ENCODE measurements at regions not wholly inside any gene's neighbourhood (a gene's known extent, or its start where the extent isn't known, plus 50 kb on each side); places are given as distances from the start of the nearest gene placed in this dataset.

DNA sequence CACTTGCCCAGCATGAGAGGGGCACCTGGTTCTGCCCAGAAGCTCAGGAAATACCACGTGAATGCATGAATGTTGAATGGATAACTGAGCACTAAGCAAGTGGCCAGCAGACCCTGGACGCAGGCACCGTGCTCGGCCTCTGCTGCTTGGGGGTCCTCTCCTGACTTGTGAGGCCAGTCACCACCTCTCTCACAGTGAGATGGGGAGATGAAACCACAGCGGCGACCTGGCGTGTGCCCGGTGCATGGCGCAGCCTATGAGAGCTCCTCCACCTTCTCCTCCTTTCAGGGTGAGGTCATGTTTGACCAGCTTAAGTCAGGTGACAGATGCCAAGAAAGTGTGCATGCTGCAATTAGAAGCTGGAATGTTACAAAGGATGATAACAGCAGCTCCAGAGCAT is 75.5 kb downstream of the HMX1 start:
- no peak for DNase-seq (ENCODE audit: low spot score)
- in situ Hi-C loops (cut with HindIII; ENCODE audit: low sequenced_read_pairs), result no loop called here

DNA sequence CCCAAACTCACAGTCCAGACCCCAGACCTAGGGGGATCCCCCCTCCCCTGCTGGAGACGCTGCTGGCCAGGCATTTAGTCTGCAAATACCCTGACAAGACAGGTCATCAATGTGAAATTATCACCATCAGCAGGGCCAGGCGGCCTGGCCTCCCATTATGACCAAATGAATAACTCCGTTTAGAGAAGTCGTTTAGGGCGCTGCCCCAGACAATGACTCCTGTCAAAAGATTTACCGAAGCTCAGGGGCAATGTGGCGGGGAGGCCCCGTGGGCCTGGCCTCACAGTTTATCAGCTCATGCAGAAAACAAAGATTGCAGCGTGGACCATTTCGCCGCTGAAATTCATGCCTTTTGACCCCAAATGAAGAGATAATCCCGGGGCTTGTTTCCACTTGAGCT is 76.5 kb downstream of the HMX1 start:
- in situ Hi-C loops (cut with HindIII; ENCODE audit: low sequenced_read_pairs), result no loop called here
- DNase-seq (ENCODE audit: low spot score), result no peak

GRCh38 chr4:8794491-8794890 is 77.1 kb downstream of the HMX1 start:
- DNase-seq (ENCODE audit: low spot score), result no peak
- in situ Hi-C loops (cut with HindIII; ENCODE audit: low sequenced_read_pairs), result no loop called here

DNA sequence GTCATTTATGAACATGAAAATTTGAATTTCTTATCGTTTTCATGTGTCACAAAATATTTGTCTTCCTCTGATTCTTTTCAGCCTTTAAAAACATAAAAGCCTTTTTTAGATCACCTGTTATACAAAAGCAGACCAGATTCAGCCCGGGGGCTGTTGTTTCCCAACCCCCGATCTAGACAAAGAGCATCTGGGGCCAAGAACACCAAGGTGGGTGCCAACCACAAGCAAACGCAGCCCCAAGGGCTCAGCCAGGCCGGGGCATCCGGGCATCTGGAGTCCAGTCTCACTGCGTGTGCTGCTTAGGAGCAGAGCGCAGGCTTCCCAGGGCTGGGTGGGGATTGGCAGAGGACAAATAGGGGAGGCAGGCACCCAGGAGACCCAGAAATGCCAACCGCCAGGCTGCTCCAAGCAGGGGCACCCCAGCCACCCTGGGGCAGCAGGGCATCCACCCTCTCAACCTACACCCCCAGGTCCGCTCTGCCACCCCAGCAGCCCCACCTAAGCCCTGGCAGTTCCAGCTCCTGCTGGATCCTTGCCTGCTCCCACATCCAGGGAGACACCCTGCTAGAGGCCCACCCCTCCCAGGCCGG is 78.0 kb downstream of the HMX1 start:
- no peak for DNase-seq (ENCODE audit: low spot score)
- in situ Hi-C loops (cut with HindIII; ENCODE audit: low sequenced_read_pairs), result no loop called here

DNA sequence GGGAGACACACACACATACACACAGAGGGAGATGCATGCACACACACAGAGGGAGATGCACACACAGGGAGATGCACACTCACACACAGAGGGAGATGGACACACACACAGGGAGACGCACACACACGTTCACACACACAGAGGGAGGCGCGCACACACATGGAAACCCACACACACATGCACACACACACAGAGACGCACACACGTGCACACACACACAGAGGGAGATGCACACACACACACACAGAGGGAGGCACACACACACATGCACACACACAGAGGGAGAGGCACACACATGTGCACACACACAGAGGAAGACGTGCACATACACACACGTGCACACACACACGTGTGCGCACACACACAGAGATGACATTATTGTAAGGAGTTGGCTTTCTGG is 79.1 kb downstream of the HMX1 start:
- DNase-seq (ENCODE audit: low spot score), result no peak
- in situ Hi-C loops (cut with HindIII; ENCODE audit: low sequenced_read_pairs), result no loop called here

DNA sequence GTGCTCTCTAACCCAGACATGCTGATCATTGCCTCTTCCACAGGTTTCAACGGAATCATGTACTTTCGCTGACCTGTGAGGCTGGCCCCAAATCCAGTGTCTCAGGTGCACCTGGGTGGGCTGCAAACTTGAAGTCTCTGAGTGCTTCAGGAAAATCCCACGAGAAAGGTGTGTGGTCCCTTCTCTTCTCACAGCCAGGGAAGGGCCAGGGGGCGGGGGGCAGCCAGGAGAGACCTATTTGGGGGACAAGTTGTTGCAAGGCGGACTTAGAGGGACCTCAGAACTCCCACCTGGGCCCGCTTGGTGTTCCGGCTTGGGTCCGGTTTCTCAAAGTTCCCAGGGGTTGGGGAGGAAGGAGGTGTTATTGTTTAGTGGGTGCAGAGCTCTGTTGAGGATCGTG is 80.0 kb downstream of the HMX1 start:
- in situ Hi-C loops (cut with HindIII; ENCODE audit: low sequenced_read_pairs), result no loop called here
- DNase-seq (ENCODE audit: low spot score), result no peak

DNA sequence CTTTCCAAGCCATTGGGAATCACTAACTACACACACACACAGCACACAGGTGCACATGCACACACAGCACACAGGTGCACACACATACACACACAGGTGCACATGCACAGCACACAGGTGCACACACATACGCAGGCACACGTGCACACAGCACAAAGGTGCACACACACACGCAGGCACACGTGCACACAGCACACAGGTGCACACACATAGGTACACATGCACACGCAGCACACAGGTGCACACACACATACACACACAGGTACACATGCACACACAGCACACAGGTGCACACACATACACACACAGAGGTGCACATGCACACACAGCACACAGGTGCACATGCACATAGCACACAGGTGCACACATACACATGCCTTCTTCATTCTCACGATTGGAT is 80.9 kb downstream of the HMX1 start:
- in situ Hi-C loops (cut with HindIII; ENCODE audit: low sequenced_read_pairs), result no loop called here
- DNase-seq (ENCODE audit: low spot score), result no peak

GRCh38 chr4:8788174-8788573 is 83.5 kb downstream of the HMX1 start:
- no peak for DNase-seq (ENCODE audit: low spot score)
- in situ Hi-C loops (cut with HindIII; ENCODE audit: low sequenced_read_pairs), result no loop called here

DNA sequence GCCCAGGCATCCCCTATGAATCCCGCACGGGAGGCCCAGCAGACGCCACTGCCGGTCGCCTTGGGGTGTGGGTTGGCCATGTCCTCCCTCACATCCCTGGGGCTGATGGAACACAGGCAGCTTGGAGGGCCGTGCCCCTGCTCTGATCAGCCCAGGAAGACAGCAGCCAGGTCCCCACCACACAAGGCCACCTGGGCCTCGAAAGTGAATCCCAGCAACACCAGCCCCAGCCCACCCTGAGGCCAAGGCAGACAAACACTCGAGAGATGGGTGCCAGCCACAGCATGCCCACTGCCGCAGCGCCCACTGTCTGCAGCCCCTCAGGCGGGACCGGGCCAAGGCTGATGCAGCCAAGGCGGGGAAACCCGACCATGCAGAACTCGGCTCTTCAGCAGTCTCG is 85.5 kb downstream of the HMX1 start:
- in situ Hi-C loops (cut with HindIII; ENCODE audit: low sequenced_read_pairs), result no loop called here
- no peak for DNase-seq (ENCODE audit: low spot score)

DNA sequence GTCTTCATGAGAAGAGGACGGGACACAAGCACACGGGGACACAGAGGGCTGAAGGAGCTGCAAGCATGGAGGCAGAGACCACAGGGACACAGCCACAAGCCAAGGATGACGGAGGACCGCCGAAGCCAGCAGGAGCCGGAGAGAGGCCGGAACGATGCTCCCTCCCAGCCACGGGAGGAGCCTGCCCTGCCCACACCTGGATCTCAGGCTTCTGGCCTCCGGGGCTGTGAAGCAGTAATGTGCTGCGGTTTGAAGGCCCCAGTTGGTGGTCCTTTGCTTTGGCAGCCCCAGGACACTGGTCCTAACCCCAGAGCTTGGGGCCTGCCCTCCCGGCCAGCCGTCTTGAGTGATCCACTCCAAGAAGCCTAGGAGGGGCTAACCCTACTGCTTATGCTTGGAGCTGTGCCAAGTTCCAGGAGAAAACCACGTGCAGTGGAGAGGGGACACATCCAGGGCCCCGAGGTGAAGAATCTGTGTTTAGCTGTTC is 85.9 kb downstream of the HMX1 start:
- DNase-seq (ENCODE audit: low spot score), result no peak
- in situ Hi-C loops (cut with HindIII; ENCODE audit: low sequenced_read_pairs), result no loop called here

DNA sequence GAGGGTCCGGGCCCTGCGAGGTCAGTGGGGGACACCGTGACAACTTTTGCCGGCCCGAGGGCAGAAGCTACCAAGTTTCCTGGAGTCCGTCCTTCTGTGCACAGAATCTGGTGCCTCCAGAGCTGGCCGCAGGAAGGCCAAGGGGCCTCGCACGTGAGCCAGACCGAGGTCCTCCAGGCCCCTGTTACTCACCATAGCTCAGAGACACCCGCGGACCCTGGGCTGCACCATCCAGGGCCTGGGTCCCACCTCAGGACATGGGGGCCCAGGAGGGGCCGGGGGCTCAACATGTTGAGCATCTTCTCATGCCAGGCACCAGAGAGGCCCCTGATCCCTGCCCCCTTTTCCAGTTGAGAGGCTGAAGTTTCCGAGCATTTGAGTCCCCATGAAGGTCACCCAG is 87.9 kb downstream of the HMX1 start:
- no peak for DNase-seq (ENCODE audit: low spot score)
- in situ Hi-C loops (cut with HindIII; ENCODE audit: low sequenced_read_pairs), result no loop called here

GRCh38 chr4:8782135-8782534 is 89.5 kb downstream of the HMX1 start:
- in situ Hi-C loops (cut with HindIII; ENCODE audit: low sequenced_read_pairs), result no loop called here
- no peak for DNase-seq (ENCODE audit: low spot score)

DNA sequence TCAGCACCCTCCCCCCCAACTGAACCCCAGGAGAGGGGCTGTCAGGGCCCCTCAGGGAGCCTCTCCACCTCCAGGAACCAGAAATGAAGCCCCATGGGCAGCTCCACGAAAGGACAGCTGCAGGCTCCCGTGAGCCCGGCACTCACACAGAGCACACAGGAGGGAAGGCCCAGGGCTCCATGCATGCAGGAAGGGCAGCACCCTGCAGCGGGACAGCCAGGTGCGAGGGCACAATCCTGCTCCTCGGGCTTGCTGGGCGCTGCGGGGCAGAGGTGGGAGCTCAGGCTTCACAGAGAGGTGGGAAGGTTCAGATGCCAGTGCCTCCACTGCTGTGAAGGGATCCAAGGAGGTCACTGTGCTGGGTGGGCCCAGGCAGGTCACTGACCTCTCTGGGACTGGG is 90.0 kb downstream of the HMX1 start:
- in situ Hi-C loops (cut with HindIII; ENCODE audit: low sequenced_read_pairs), result no loop called here
- no peak for DNase-seq (ENCODE audit: low spot score)

DNA sequence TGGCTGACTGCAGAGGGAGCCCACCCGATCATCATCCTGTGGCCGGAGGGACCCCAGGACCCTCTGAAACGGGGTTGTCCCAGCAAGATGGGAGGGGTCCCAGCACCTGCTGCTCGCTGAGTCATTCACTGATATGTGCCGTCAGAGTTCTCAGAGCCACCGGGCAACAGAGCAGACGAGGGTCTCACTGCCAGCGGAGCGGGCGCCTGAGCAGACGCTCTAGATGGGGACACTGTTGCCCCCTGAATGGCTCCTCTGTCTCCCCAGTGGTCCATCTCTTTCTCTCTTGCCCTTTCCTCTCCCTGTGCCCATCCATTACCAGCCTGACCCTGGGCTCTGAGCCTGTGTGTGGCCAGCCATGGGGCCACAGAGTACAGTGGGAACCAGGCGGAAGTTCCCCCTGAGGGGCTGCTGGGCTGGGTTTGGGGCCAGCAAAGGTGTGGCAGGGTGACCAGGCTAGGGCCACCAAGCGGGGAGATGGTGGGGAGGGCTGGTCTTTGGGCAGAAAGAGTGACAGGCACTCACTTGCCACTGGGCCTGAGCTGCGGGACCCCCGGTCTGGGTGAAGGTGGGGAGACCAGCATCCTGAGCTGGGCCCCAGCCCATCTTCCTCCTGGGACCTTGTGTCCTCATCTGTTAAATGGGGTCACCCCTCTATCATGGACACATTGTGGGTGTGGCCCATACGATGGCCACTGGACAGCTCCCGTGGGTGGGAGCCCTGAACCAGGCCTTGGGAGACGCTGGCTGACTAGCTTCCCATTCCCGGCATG is 90.9 kb downstream of the HMX1 start:
- no peak for DNase-seq (ENCODE audit: low spot score)
- in situ Hi-C loops (cut with HindIII; ENCODE audit: low sequenced_read_pairs), result no loop called here

GRCh38 chr4:8780086-8780485 is 91.6 kb downstream of the HMX1 start:
- in situ Hi-C loops (cut with HindIII; ENCODE audit: low sequenced_read_pairs), result no loop called here
- DNase-seq (ENCODE audit: low spot score), result no peak

DNA sequence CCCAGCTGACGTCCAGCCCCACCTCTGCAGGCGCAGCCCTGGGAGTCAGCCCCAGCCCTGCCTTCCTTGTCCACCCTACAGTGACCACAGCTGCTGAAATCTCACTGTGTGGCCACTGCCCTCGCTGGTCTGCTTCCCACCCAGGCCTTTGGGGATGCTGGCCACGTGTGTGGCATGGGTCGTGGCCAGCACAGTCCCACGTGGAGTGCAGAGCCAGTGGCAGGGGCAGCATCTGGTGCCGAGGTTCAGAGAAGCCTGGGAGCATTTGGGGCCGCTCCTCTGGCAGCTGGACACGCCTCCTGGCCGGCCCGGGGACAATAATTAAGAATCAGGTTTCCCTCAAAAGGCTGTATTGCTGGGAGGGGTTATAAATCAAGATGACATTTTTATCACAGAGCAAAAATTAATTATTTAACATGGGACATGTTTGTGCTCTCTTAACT is 92.1 kb downstream of the HMX1 start:
- in situ Hi-C loops (cut with HindIII; ENCODE audit: low sequenced_read_pairs), result no loop called here
- no peak for DNase-seq (ENCODE audit: low spot score)

- in situ Hi-C loops (cut with HindIII; ENCODE audit: low sequenced_read_pairs), result no loop called here
- no peak for DNase-seq (ENCODE audit: low spot score)
Measured at GRCh38 chr4:8778760-8779159, 92.9 kb downstream of the HMX1 start.

DNA sequence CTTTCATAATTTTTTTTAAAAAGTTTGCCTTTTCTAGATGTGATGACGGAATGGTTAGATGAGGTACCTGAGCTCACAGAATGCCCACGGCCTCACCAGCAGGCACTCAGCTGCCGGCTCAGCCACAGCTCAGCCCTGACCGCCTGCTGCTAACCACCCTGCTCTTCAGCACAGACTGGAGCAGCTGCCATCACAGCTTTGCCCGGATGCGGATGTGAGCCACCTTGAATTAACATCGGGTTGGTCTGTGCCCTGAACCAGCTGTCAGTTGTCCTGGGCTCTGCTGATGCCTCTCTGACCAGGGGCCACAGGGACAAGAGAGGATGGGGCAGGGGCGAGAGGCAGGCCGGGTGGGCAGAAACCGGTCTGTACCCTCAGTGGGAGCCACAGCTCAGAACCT is 93.3 kb downstream of the HMX1 start:
- in situ Hi-C loops (cut with HindIII; ENCODE audit: low sequenced_read_pairs), result no loop called here
- DNase-seq (ENCODE audit: low spot score), result no peak

GRCh38 chr4:8777320-8778196 is 94.1 kb downstream of the HMX1 start:
- no peak for DNase-seq (ENCODE audit: low spot score)
- in situ Hi-C loops (cut with HindIII; ENCODE audit: low sequenced_read_pairs), result no loop called here

- no peak for DNase-seq (ENCODE audit: low spot score)
- in situ Hi-C loops (cut with HindIII; ENCODE audit: low sequenced_read_pairs), result no loop called here
Measured at GRCh38 chr4:8776366-8776765, 95.3 kb downstream of the HMX1 start.

Data from G401 (cell line).